Endodermal cell (in vitro differentiated cells): ENCODE measurements at regions not wholly inside any gene's neighbourhood (a gene's known extent, or its start where the extent isn't known, plus 50 kb on each side); places are given as distances from the start of the nearest gene placed in this dataset.
A peak's percentile ranks its signal among the peaks of the same experiment; 100 is the strongest.
"Not testable (repeated sequence)": the region's sequence is repeated elsewhere in the genome, so short reads cannot be mapped to it uniquely, and the experiment has no call there.

ENCODE experiments used
- DNase-seq: peaks from one replicate; pipeline ENCODE4 v3.0.0-alpha.2; 2017
- H3K27ac ChIP-seq: 2 replicates; pipeline ENCODE4 v1.5.1; 2013; ENCODE audit warnings: mild to moderate bottlenecking, low read depth, low read length, moderate library complexity
- H3K27me3 ChIP-seq: 2 replicates; pipeline ENCODE4 v1.6.1; 2013; ENCODE audit warnings: mild to moderate bottlenecking, low read length, moderate library complexity; ENCODE audit not compliant: insufficient read depth, control insufficient read depth, poor library complexity, severe bottlenecking
- H3K36me3 ChIP-seq: 2 replicates; pipeline ENCODE4 v1.7.0; 2013; ENCODE audit warnings: mild to moderate bottlenecking, low read length, moderate library complexity; ENCODE audit not compliant: control insufficient read depth, insufficient read depth
- H3K4me1 ChIP-seq: one replicate; pipeline ENCODE4 v1.7.0; 2013; ENCODE audit warnings: low read length; ENCODE audit not compliant: control insufficient read depth, insufficient read depth
- H3K4me3 ChIP-seq: 2 replicates; pipeline ENCODE4 v1.5.1; 2013; ENCODE audit warnings: mild to moderate bottlenecking, low read length, moderate library complexity
- H3K9ac ChIP-seq: 2 replicates; pipeline ENCODE4 v1.6.1; 2013; ENCODE audit warnings: mild to moderate bottlenecking, low read length, moderate library complexity; ENCODE audit not compliant: poor library complexity, severe bottlenecking; ENCODE audit errors: extremely low read depth
- H3K9me3 ChIP-seq: 2 replicates; pipeline ENCODE4 v1.6.1; 2013; ENCODE audit warnings: mild to moderate bottlenecking, low read length, moderate library complexity; ENCODE audit not compliant: control insufficient read depth
- H3K27ac Mint-ChIP-seq: 2 replicates; pipeline ENCODE4 v1.8.0; 2020; ENCODE audit warnings: mixed read lengths
- H3K27me3 Mint-ChIP-seq: 2 replicates; pipeline ENCODE4 v1.8.0; 2021; ENCODE audit warnings: mild to moderate bottlenecking, mixed read lengths; ENCODE audit not compliant: insufficient read depth
- H3K36me3 Mint-ChIP-seq: 2 replicates; pipeline ENCODE4 v1.8.0; 2020; ENCODE audit warnings: low read depth, mixed read lengths
- H3K4me1 Mint-ChIP-seq: 2 replicates; pipeline ENCODE4 v1.8.0; 2020; ENCODE audit warnings: mixed read lengths
- H3K4me3 Mint-ChIP-seq: 2 replicates; pipeline ENCODE4 v1.8.0; 2020; ENCODE audit warnings: mild to moderate bottlenecking, moderate library complexity, mixed read lengths
- H3K9me3 Mint-ChIP-seq: 2 replicates; pipeline ENCODE4 v1.8.0; 2020; ENCODE audit warnings: mild to moderate bottlenecking, mixed read lengths
- WGBS, 2 experiments: methylation state at CpG; one replicate each; pipeline versions ENCODE4 v1.1.5 to v1.1.7; 2013; ENCODE audit warnings: missing lambda C conversion rate in 2 of 2, mixed read lengths in 1 of 2; ENCODE audit not compliant: insufficient coverage in 1 of 2, insufficient read length in 1 of 2; 5-methylcytosine and 5-hydroxymethylcytosine counted together
- TF ChIP-seq, protein P1 (sequence below): fragments of 200-600 bp; sonication (generic); conservative IDR thresholded peaks from 2 replicates; pipeline ENCODE4 v1.5.0; 2021; ENCODE audit warnings: antibody characterized with exemption, mild to moderate bottlenecking

- H3K36me3 Mint-ChIP-seq = no peaks in the 10 kb centered on the region
- no peaks in the 10 kb centered on the region for H3K4me1 ChIP-seq
- H3K27ac Mint-ChIP-seq = no peak overlapping the region
- H3K9ac ChIP-seq = no peak overlapping the region
- peaks cover 3% of the 10 kb centered on the region for H3K27me3 Mint-ChIP-seq
- H3K27me3 ChIP-seq = no peaks in the 10 kb centered on the region
- 93 to 97% methylated on average over 6 to 18 of the region's 18 CpGs for WGBS, 2 experiments
- H3K4me3 Mint-ChIP-seq = no peak overlapping the region
- H3K4me3 ChIP-seq = no peak overlapping the region
- DNase-seq = peak; percentile 69
- TF ChIP-seq, protein P1, sequence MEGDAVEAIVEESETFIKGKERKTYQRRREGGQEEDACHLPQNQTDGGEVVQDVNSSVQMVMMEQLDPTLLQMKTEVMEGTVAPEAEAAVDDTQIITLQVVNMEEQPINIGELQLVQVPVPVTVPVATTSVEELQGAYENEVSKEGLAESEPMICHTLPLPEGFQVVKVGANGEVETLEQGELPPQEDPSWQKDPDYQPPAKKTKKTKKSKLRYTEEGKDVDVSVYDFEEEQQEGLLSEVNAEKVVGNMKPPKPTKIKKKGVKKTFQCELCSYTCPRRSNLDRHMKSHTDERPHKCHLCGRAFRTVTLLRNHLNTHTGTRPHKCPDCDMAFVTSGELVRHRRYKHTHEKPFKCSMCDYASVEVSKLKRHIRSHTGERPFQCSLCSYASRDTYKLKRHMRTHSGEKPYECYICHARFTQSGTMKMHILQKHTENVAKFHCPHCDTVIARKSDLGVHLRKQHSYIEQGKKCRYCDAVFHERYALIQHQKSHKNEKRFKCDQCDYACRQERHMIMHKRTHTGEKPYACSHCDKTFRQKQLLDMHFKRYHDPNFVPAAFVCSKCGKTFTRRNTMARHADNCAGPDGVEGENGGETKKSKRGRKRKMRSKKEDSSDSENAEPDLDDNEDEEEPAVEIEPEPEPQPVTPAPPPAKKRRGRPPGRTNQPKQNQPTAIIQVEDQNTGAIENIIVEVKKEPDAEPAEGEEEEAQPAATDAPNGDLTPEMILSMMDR = no peak
- no peaks in the 10 kb centered on the region for H3K36me3 ChIP-seq
- no peak overlapping the region for H3K27ac ChIP-seq
- H3K9me3 Mint-ChIP-seq = no peaks in the 10 kb centered on the region
- H3K4me1 Mint-ChIP-seq = no peaks in the 10 kb centered on the region
- no peaks in the 10 kb centered on the region for H3K9me3 ChIP-seq
Measured at GRCh38 chr15:30791239-30792175, 112.2 kb upstream of the FAN1 start.

DNA sequence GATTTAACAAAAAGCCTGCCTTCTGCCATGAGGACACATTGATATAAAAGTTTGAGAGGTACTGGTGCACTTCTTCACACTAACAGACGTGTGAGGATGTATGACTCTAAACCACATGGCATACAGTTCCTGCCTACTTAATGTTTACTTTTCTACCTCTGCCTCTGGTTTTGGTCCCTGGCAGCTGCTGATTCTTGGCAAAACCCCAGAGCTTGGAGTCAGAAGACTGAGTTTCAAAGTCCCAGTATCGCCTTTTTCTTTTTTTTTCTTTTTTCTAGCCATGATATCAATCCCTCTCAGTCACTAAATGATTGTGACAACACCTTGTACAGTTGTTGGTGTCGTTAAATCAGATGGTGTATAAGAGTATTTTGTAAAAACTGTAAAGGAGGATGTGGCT, 110.9 kb upstream of the FAN1 start:
- not testable (repeated sequence) for H3K4me1 ChIP-seq, H3K9me3 Mint-ChIP-seq, H3K27me3 ChIP-seq, H3K4me3 Mint-ChIP-seq, H3K9me3 ChIP-seq, H3K36me3 Mint-ChIP-seq, H3K4me3 ChIP-seq, H3K36me3 ChIP-seq, H3K9ac ChIP-seq, H3K27ac ChIP-seq, H3K27me3 Mint-ChIP-seq, H3K27ac Mint-ChIP-seq, DNase-seq, H3K4me1 Mint-ChIP-seq
- 100% methylated on average over 2 of the region's 3 CpGs; no CpG with 5 or more reads in 1 of the 2 experiments for WGBS, 2 experiments

- Histone ChIP-seq H3K4me3 (no peak overlapping the region), H3K27me3 (no peaks in the 10 kb centered on the region), H3K27ac (no peak overlapping the region), H3K9me3 (no peaks in the 10 kb centered on the region), H3K9ac (no peak overlapping the region), H3K36me3 (no peaks in the 10 kb centered on the region), H3K4me1 (no peaks in the 10 kb centered on the region)
- Mint-ChIP-seq H3K4me1 (no peaks in the 10 kb centered on the region), H3K4me3 (no peak overlapping the region), H3K36me3 (no peaks in the 10 kb centered on the region), H3K27ac (no peak overlapping the region), H3K27me3 (peaks cover 3% of the 10 kb centered on the region), H3K9me3 (no peaks in the 10 kb centered on the region)
- TF ChIP-seq, protein P1 = no peak
- DNase-seq = no peak
- WGBS, 2 experiments = 89 to 100% methylated on average over 1 to 6 of the region's 6 CpGs
Measured at GRCh38 chr15:30794388-30794787, 109.3 kb upstream of the FAN1 start.
